HL-60 (cell line): ENCODE measurements at regions not wholly inside any gene's neighbourhood (a gene's known extent, or its start where the extent isn't known, plus 50 kb on each side); places are given as distances from the start of the nearest gene placed in this dataset.

Experiments
- DNase-seq, 2 experiments: peaks; one replicate each; pipeline ENCODE4 v3.0.0-alpha.2; 2010 to 2020; ENCODE audit warnings: low read depth in 1 of 2, low spot score in 1 of 2
- H3K27ac ChIP-seq: fragments of 250-450 bp; sonication (Bioruptor Pico); replicated peaks from 2 replicates; pipeline ENCODE4 v1.5.1; 2020; ENCODE audit warnings: mild to moderate bottlenecking, moderate library complexity
- H3K27me3 ChIP-seq: fragments of 250-450 bp; sonication (Bioruptor Pico); 2 replicates; pipeline ENCODE4 v1.5.1; 2021; ENCODE audit warnings: mild to moderate bottlenecking, moderate library complexity; ENCODE audit not compliant: insufficient read depth, poor library complexity, severe bottlenecking
- H3K4me3 ChIP-seq: replicated peaks from 2 replicates; pipeline ENCODE4 v1.5.1; 2011; ENCODE audit warnings: mild to moderate bottlenecking, control low read depth, low read length; ENCODE audit not compliant: insufficient read depth
- CTCF ChIP-seq: IDR thresholded peaks from one replicate; pipeline ENCODE4 v1.5.1; 2011; ENCODE audit warnings: low read length, control low read depth, inconsistent platforms; ENCODE audit not compliant: insufficient read depth
- GABPA ChIP-seq: IDR thresholded peaks from 2 replicates; pipeline ENCODE4 v1.6.1; 2012; ENCODE audit warnings: low read depth
- POLR2AphosphoS5 ChIP-seq: IDR thresholded peaks from 2 replicates; pipeline ENCODE4 v1.6.1; 2012; ENCODE audit warnings: low read depth
- REST ChIP-seq: IDR thresholded peaks from 2 replicates; pipeline ENCODE4 v1.6.1; 2012; ENCODE audit warnings: low read depth; ENCODE audit not compliant: insufficient replicate concordance
- SPI1 ChIP-seq: IDR thresholded peaks from 2 replicates; pipeline ENCODE4 v1.6.1; 2012; ENCODE audit warnings: low read depth, mild to moderate bottlenecking, borderline replicate concordance

GRCh38 chr12:67773896-67774295 is 125.4 kb downstream of the DYRK2 start:
- Histone ChIP-seq H3K27me3 (no peaks in the 10 kb centered on the region), H3K4me3 (no peak overlapping the region), H3K27ac (no peak overlapping the region)
- TF ChIP-seq GABPA, result no peak
- TF ChIP-seq SPI1, result no peak
- TF ChIP-seq POLR2AphosphoS5, result no peak
- TF ChIP-seq REST, result no peak
- TF ChIP-seq CTCF, result no peak
- no peak for DNase-seq

DNA sequence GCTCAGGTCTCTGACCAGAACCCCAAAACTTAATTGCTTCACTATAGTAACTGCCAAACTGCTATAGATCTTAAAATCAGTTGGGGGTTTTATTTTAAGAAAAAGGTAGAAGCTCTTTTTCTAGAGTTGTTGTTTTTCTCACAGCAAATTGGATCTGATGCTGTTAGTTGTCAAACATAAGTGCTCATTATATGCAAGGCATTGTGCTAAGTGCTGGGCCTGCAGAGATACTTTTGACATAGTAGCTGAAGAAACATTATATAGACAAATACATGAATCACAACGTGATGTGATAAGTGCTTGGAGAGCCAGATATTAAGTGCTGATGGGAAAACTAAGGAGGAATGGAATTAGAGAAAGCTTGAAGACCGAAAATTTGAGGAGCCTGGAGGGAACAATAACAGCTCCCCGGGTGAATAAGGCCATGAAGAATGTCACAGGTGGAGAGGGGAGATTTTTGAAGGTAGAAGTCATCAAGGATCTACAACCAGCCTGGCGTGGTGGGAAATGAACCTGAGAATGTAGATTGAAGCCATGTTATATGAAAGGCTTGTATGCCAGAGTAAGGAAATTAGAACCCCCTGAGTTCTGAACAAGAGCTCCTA is 126.5 kb downstream of the DYRK2 start:
- no peak for DNase-seq
- no peak for TF ChIP-seq CTCF
- no peak for TF ChIP-seq GABPA
- no peak for TF ChIP-seq REST
- no peak for TF ChIP-seq SPI1
- no peak for TF ChIP-seq POLR2AphosphoS5
- H3K27ac ChIP-seq, result no peak overlapping the region

DNA sequence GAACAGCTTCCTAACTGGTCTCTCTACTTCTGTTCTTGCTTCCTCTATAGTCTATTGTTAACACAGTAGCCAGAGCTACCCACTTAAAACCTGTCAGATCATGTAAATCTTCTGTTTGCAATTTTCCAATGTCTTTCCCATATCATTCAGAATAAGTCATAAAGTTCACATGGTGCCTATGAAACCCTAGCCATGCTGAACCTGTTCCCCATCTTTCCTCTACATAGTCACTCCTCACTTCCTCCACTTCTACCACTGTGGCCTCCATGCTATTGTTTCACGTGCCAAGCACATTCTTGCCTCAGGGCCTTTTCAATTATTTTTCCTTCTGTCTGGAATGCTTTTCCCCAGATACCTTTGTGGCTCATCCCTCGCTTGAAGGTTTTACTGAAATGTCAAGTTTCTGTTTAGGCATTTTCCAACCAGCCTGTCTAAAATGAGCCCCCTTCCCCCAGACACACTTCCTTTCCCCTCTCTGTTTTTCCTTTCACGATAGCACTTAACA is 132.1 kb downstream of the DYRK2 start:
- no peak overlapping the region for H3K4me3 ChIP-seq
- no peak overlapping the region for H3K27ac ChIP-seq
- TF ChIP-seq GABPA (no peak), REST (no peak), SPI1 (no peak), CTCF (no peak), POLR2AphosphoS5 (no peak)
- H3K27me3 ChIP-seq, result no peaks in the 10 kb centered on the region
- DNase-seq, result no peak

More for the DNA sequence above, 126.5 kb downstream of the DYRK2 start:
- Histone ChIP-seq H3K27me3 (no peaks in the 10 kb centered on the region), H3K4me3 (no peak overlapping the region)
